CD14-positive monocyte (primary cell): ENCODE measurements at regions not wholly inside any gene's neighbourhood (a gene's known extent, or its start where the extent isn't known, plus 50 kb on each side); places are given as distances from the start of the nearest gene placed in this dataset.

ENCODE experiments used
- DNase-seq, 3 donors: peaks; one replicate each; pipeline ENCODE4 v3.0.0-alpha.2; 2011 to 2022
- H2AFZ ChIP-seq: 2 replicates; pipeline ENCODE4 v1.6.0; 2012; ENCODE audit warnings: mild to moderate bottlenecking, low read depth, low read length, inconsistent platforms; ENCODE audit not compliant: insufficient read depth, poor library complexity, severe bottlenecking
- H3K27ac ChIP-seq, 2 donors: 1 replicate in 1 of 2; 2 replicates in 1 of 2; pipeline ENCODE4 v1.5.1; 2012 to 2013; ENCODE audit warnings: low read length in 2 of 2, control low read depth in 1 of 2, inconsistent platforms in 1 of 2, low read depth in 1 of 2, mild to moderate bottlenecking in 1 of 2
- H3K27me3 ChIP-seq, 2 donors: one replicate each; pipeline versions ENCODE4 v1.6.0 to v1.6.1; 2011 to 2013; ENCODE audit warnings: low read length in 2 of 2; ENCODE audit not compliant: control insufficient read depth in 2 of 2, insufficient read depth in 2 of 2
- H3K36me3 ChIP-seq, 2 donors: replicated peaks in 1 of 2; 1 replicate in 1 of 2; 2 replicates in 1 of 2; pipeline versions ENCODE4 v1.5.1 to v1.6.1; 2012 to 2013; ENCODE audit warnings: low read length in 2 of 2, control low read depth in 1 of 2, inconsistent platforms in 1 of 2, mild to moderate bottlenecking in 1 of 2; ENCODE audit not compliant: insufficient read depth in 2 of 2, control insufficient read depth in 1 of 2
- H3K4me1 ChIP-seq, 2 donors: 1 replicate in 1 of 2; 2 replicates in 1 of 2; pipeline versions ENCODE4 v1.5.1 to v1.6.1; 2012 to 2013; ENCODE audit warnings: low read length in 2 of 2, control low read depth in 1 of 2, inconsistent platforms in 1 of 2, mild to moderate bottlenecking in 1 of 2, moderate library complexity in 1 of 2; ENCODE audit not compliant: insufficient read depth in 2 of 2, control insufficient read depth in 1 of 2
- H3K4me2 ChIP-seq: replicated peaks from 2 replicates; pipeline ENCODE3; 2012; ENCODE audit warnings: low read length, moderate library complexity, mild to moderate bottlenecking; ENCODE audit not compliant: poor library complexity, severe bottlenecking; ENCODE audit errors: extremely low read depth
- H3K4me3 ChIP-seq, 3 experiments: fragments of 200-600 bp in 1 of 3; sonication (generic) in 1 of 3; replicated peaks in 1 of 3; 1 replicate in 2 of 3; 2 replicates in 1 of 3; pipeline ENCODE4 v1.5.1; 2011 to 2013; ENCODE audit warnings: low read length in 3 of 3, mild to moderate bottlenecking in 3 of 3, control low read depth in 2 of 3, low read depth in 2 of 3, inconsistent platforms in 1 of 3, moderate library complexity in 1 of 3
- H3K79me2 ChIP-seq: 2 replicates; pipeline ENCODE4 v1.6.0; 2012; ENCODE audit warnings: mild to moderate bottlenecking, control low read depth, inconsistent platforms, low read length, moderate library complexity; ENCODE audit not compliant: insufficient read depth
- H3K9ac ChIP-seq: 2 replicates; pipeline ENCODE4 v1.6.0; 2017; ENCODE audit warnings: low read length, mild to moderate bottlenecking; ENCODE audit not compliant: insufficient read depth, poor library complexity, severe bottlenecking
- H3K9me3 ChIP-seq, 2 donors: replicated peaks in 1 of 2; 1 replicate in 1 of 2; 2 replicates in 1 of 2; pipeline versions ENCODE4 v1.5.1 to v1.6.1; 2012 to 2013; ENCODE audit warnings: low read length in 2 of 2, control low read depth in 1 of 2; ENCODE audit not compliant: control insufficient read depth in 1 of 2, insufficient read depth in 1 of 2
- H4K20me1 ChIP-seq: 2 replicates; pipeline ENCODE4 v1.6.0; 2012; ENCODE audit warnings: mild to moderate bottlenecking, low read length, control low read depth, moderate library complexity; ENCODE audit not compliant: insufficient read depth
- H3K27ac Mint-ChIP-seq, 7 donors: one replicate each; pipeline ENCODE4 v1.8.0; 2020; ENCODE audit warnings: mild to moderate bottlenecking in 7 of 7, mixed read lengths in 7 of 7, moderate library complexity in 6 of 7, inconsistent platforms in 2 of 7
- H3K27me3 Mint-ChIP-seq, 3 donors: one replicate each; pipeline ENCODE4 v1.8.0; 2021 to 2022; ENCODE audit warnings: low read depth in 3 of 3, mild to moderate bottlenecking in 3 of 3, mixed read lengths in 3 of 3, moderate library complexity in 3 of 3, inconsistent platforms in 1 of 3
- H3K36me3 Mint-ChIP-seq, 2 donors: one replicate each; pipeline ENCODE4 v1.8.0; 2020; ENCODE audit warnings: mixed read lengths in 2 of 2, inconsistent platforms in 1 of 2, mild to moderate bottlenecking in 1 of 2
- H3K4me1 Mint-ChIP-seq: one replicate; pipeline ENCODE4 v1.8.0; 2020; ENCODE audit warnings: mild to moderate bottlenecking, mixed read lengths
- H3K4me3 Mint-ChIP-seq, 2 donors: one replicate each; pipeline ENCODE4 v1.8.0; 2020; ENCODE audit warnings: mild to moderate bottlenecking in 2 of 2, mixed read lengths in 2 of 2, moderate library complexity in 1 of 2
- H3K9me3 Mint-ChIP-seq, 7 donors: one replicate each; pipeline ENCODE4 v1.8.0; 2020 to 2022; ENCODE audit warnings: mixed read lengths in 7 of 7, mild to moderate bottlenecking in 6 of 7, moderate library complexity in 6 of 7, inconsistent platforms in 2 of 7
- WGBS: methylation state at CpG from one replicate; pipeline ENCODE4 v1.1.5; 2013; ENCODE audit warnings: missing lambda C conversion rate; ENCODE audit not compliant: insufficient coverage; 5-methylcytosine and 5-hydroxymethylcytosine counted together
- intact Hi-C, 2 donors: fragments of 100-400 bp; cut with micrococcal nuclease; formaldehyde crosslinking; loops; one replicate each; pipeline versions ENCODE4 v1.15.0 to v1.15.1; 2023
- TF ChIP-seq, protein P1 (sequence below): fragments of 200-600 bp; IDR thresholded peaks from one replicate; pipeline ENCODE4 v1.8.0; 2022; ENCODE audit warnings: antibody characterized with exemption, mild to moderate bottlenecking

DNA sequence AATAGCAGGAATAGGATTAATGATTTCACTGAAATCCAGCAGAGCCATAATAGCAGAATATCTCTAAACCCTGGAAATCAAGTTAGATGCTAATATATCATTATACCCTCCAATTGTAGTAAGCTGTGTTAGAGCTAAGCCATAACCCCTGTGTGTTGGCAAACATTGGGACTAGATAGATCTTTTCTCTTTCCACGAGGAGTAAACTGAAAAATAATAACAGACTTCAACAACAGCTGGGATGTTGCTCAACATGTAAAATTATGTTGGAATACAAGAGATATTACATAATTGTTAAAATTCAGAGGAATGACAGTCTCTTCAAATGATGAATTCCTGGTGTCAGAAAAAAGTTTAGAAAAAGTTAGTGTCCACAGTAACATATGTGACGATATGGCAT is 383.8 kb downstream of the SNAPC1 start:
- H3K27me3 Mint-ChIP-seq: peaks cover 0 to 2% (median 0%) of the 10 kb centered on the region in 3 donors
- H3K36me3 Mint-ChIP-seq: no peaks in the 10 kb centered on the region
- TF ChIP-seq, protein P1, sequence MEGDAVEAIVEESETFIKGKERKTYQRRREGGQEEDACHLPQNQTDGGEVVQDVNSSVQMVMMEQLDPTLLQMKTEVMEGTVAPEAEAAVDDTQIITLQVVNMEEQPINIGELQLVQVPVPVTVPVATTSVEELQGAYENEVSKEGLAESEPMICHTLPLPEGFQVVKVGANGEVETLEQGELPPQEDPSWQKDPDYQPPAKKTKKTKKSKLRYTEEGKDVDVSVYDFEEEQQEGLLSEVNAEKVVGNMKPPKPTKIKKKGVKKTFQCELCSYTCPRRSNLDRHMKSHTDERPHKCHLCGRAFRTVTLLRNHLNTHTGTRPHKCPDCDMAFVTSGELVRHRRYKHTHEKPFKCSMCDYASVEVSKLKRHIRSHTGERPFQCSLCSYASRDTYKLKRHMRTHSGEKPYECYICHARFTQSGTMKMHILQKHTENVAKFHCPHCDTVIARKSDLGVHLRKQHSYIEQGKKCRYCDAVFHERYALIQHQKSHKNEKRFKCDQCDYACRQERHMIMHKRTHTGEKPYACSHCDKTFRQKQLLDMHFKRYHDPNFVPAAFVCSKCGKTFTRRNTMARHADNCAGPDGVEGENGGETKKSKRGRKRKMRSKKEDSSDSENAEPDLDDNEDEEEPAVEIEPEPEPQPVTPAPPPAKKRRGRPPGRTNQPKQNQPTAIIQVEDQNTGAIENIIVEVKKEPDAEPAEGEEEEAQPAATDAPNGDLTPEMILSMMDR: no peak
- no peaks in the 10 kb centered on the region for H3K79me2 ChIP-seq
- no peaks in the 10 kb centered on the region for H3K9me3 ChIP-seq
- H3K36me3 ChIP-seq: no peaks in the 10 kb centered on the region
- no peak overlapping the region for H3K9ac ChIP-seq
- no peak overlapping the region for H2AFZ ChIP-seq
- no peak overlapping the region for H3K27ac Mint-ChIP-seq
- no CpG with 5 or more reads among the region's 2 CpGs for WGBS
- no peak for DNase-seq
- no peak overlapping the region for H3K4me3 ChIP-seq
- intact Hi-C loops: no loop called here
- no peak overlapping the region for H3K4me2 ChIP-seq
- H4K20me1 ChIP-seq: no peaks in the 10 kb centered on the region
- H3K4me3 Mint-ChIP-seq: no peak overlapping the region
- no peaks in the 10 kb centered on the region for H3K4me1 Mint-ChIP-seq
- H3K4me1 ChIP-seq: no peaks in the 10 kb centered on the region
- H3K27me3 ChIP-seq: no peaks in the 10 kb centered on the region
- H3K9me3 Mint-ChIP-seq: peaks cover 0 to 15% (median 7%) of the 10 kb centered on the region in 7 donors
- no peak overlapping the region for H3K27ac ChIP-seq

DNA sequence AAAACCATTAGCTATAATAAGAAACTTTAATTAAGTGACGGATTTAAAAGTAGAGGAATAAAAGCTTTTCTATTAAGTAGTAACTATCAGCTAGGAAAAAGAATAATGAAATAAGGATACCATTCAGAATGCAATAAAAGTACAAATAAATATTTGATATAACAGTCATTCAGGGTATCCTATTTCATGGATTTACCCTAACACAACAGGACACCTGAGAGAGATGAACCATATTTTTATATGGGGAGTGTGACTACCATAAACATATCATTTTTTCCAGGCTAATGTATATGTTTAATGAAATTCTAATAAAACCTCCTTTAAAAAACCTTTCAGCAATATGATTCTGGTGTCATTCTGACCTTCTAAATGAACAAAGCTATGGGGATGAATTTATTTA is 393.8 kb downstream of the SNAPC1 start:
- Histone ChIP-seq H3K36me3 (no peaks in the 10 kb centered on the region), H3K9me3 (no peaks in the 10 kb centered on the region), H3K79me2 (no peaks in the 10 kb centered on the region), H3K4me3 (no peak overlapping the region), H2AFZ (no peak overlapping the region), H3K27me3 (no peaks in the 10 kb centered on the region), H4K20me1 (no peaks in the 10 kb centered on the region), H3K4me2 (no peak overlapping the region), H3K27ac (no peak overlapping the region), H3K4me1 (no peaks in the 10 kb centered on the region), H3K9ac (no peak overlapping the region)
- Mint-ChIP-seq H3K36me3 (no peaks in the 10 kb centered on the region), H3K9me3 (no peaks in the 10 kb centered on the region), H3K4me1 (no peaks in the 10 kb centered on the region), H3K27ac (no peak overlapping the region), H3K27me3 (peaks cover 1 to 6% (median 3%) of the 10 kb centered on the region in 3 donors), H3K4me3 (no peak overlapping the region)
- TF ChIP-seq, protein P1: no peak
- WGBS: no CpG with 5 or more reads among the region's 1 CpG
- intact Hi-C loops: no loop called here
- DNase-seq: no peak
